Uterus (tissue), 2 donors: ENCODE measurements at regions not wholly inside any gene's neighbourhood (a gene's known extent, or its start where the extent isn't known, plus 50 kb on each side); places are given as distances from the start of the nearest gene placed in this dataset.

Experiments used
- POLR2A ChIP-seq, 2 donors: fragments of 450-650 bp; IDR thresholded peaks; one replicate each; pipeline ENCODE4 v1.6.1; 2016; ENCODE audit warnings: antibody characterized with exemption in 2 of 2, mild to moderate bottlenecking in 1 of 2, moderate library complexity in 1 of 2
- TF ChIP-seq, protein P1 (sequence below), 4 experiments: fragments of 200-600 bp in 2 of 4; fragments of 450-650 bp in 2 of 4; sonication (generic) in 2 of 4; IDR thresholded peaks; one replicate each; pipeline ENCODE4 v1.5.1; 2016 to 2019; ENCODE audit warnings: antibody characterized with exemption in 4 of 4, mild to moderate bottlenecking in 2 of 4, moderate library complexity in 1 of 4

DNA sequence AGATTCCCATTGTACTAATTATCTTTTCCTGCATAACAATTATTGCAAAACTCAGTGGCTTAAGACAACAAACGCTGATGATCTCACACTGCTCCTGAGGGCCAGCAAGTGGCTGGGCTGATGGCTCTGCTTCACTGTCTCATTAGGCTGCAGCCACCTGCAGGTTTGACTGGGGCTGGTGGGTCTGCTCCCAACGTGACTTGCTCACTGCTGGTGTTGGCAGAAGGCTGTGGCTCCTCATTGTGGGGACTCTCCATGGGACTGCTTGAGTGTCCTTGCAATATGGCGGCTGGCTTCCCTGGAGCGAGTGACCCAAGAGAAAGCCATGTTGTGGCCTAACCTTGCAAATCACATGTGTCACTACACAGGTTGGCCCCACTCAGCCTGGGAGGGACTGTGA, 71.1 kb downstream of the PLXNA1 start:
- TF ChIP-seq, protein P1, sequence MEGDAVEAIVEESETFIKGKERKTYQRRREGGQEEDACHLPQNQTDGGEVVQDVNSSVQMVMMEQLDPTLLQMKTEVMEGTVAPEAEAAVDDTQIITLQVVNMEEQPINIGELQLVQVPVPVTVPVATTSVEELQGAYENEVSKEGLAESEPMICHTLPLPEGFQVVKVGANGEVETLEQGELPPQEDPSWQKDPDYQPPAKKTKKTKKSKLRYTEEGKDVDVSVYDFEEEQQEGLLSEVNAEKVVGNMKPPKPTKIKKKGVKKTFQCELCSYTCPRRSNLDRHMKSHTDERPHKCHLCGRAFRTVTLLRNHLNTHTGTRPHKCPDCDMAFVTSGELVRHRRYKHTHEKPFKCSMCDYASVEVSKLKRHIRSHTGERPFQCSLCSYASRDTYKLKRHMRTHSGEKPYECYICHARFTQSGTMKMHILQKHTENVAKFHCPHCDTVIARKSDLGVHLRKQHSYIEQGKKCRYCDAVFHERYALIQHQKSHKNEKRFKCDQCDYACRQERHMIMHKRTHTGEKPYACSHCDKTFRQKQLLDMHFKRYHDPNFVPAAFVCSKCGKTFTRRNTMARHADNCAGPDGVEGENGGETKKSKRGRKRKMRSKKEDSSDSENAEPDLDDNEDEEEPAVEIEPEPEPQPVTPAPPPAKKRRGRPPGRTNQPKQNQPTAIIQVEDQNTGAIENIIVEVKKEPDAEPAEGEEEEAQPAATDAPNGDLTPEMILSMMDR (IDR thresholded peaks at IDR 0.05) = no peak
- TF ChIP-seq POLR2A (IDR thresholded peaks at IDR 0.05) = no peak
